HCT116 (cell line): ENCODE measurements at regions not wholly inside any gene's neighbourhood (a gene's known extent, or its start where the extent isn't known, plus 50 kb on each side); places are given as distances from the start of the nearest gene placed in this dataset.

Experiments used
- ATAC-seq: fragments of 200-7000 bp; cut with Tn5 transposase; 2 replicates; pipeline ENCODE4 v1.9.1; 2020; ENCODE audit warnings: mild to moderate bottlenecking, moderate library complexity
- BruUV-seq: library from RNA; stranded (reverse); fragments of 400-500 nt; replicated peaks from 2 replicates; lab custom pipeline; 2021; lab: Mats Ljungman, UMichigan
- CTCF ChIA-PET: fragments of 300-600 bp; sonication (Branson Sonifier 250); formaldehyde crosslinking; loops from one replicate; lab custom pipeline; 2021; ENCODE audit warnings: antibody characterized with exemption; lab: Charles Lee
- POLR2A ChIA-PET: fragments of 300-600, 350-600 bp; sonication (Branson Sonifier 250); formaldehyde crosslinking; loops from one replicate; lab custom pipeline; 2021; ENCODE audit warnings: antibody characterized with exemption; lab: Charles Lee
- RAD21 ChIA-PET, 2 experiments: fragments of 300-600 bp; sonication (Branson Sonifier 250); formaldehyde crosslinking; loops; one replicate each; lab custom pipeline; 2023; ENCODE audit warnings: low total read pairs in 2 of 2; ENCODE audit not compliant: uncharacterized antibody in 2 of 2, unreplicated experiment in 2 of 2, low non-redundant PET in 1 of 2; lab: Charles Lee
- DNase-seq: peaks from one replicate; pipeline ENCODE4 v3.0.0-alpha.2; 2010; ENCODE audit warnings: low read depth, low spot score
- H2AFZ ChIP-seq: fragments of 200-600 bp; shearing (Covaris generic), sonication (generic); 2 replicates; pipeline ENCODE4 v1.6.1; 2017; ENCODE audit warnings: low read depth, mixed run types, mixed read lengths, antibody characterized with exemption, low read length; ENCODE audit not compliant: poor library complexity, severe bottlenecking
- H3K27ac ChIP-seq: 2 replicates; pipeline ENCODE4 v1.5.1; 2012; ENCODE audit warnings: low read depth, low read length
- H3K27me3 ChIP-seq: fragments of 200-600 bp; sonication (generic); 2 replicates; pipeline ENCODE4 v1.6.1; 2016; ENCODE audit warnings: mixed run types, low read length, mixed read lengths; ENCODE audit not compliant: insufficient read depth
- H3K36me3 ChIP-seq, 2 experiments: fragments of 200-500 bp in 1 of 2; fragments of 200-600 bp in 1 of 2; sonication (Bioruptor generic) in 1 of 2; sonication (generic) in 1 of 2; 2 replicates each; pipeline versions ENCODE4 v1.5.1 to v1.6.1; 2014 to 2016; ENCODE audit warnings: low read length in 2 of 2, inconsistent platforms in 1 of 2, mixed read lengths in 1 of 2, mixed run types in 1 of 2; ENCODE audit not compliant: insufficient read depth in 2 of 2, control insufficient read depth in 1 of 2
- H3K4me1 ChIP-seq, 2 experiments: fragments of 200-600 bp in 1 of 2; sonication (generic) in 1 of 2; 2 replicates each; pipeline versions ENCODE4 v1.5.1 to v1.6.1; 2012 to 2017; ENCODE audit warnings: low read length in 2 of 2, inconsistent platforms in 1 of 2, mild to moderate bottlenecking in 1 of 2, mixed read lengths in 1 of 2, mixed run types in 1 of 2, moderate library complexity in 1 of 2; ENCODE audit not compliant: insufficient read depth in 2 of 2, control insufficient read depth in 1 of 2
- H3K4me2 ChIP-seq: fragments of 200-600 bp; sonication (generic); 2 replicates; pipeline ENCODE4 v1.6.1; 2017; ENCODE audit warnings: mixed run types, low read length, mixed read lengths
- H3K4me3 ChIP-seq, 2 experiments: fragments of 200-600 bp in 1 of 2; sonication (generic) in 1 of 2; replicated peaks in 1 of 2; 2 replicates each; pipeline ENCODE4 v1.5.1; 2011 to 2016; ENCODE audit warnings: low read length in 2 of 2, control low read depth in 1 of 2, low read depth in 1 of 2, mild to moderate bottlenecking in 1 of 2, mixed read lengths in 1 of 2, mixed run types in 1 of 2
- H3K79me2 ChIP-seq: fragments of 200-600 bp; sonication (generic); 2 replicates; pipeline ENCODE4 v1.6.1; 2017; ENCODE audit warnings: mild to moderate bottlenecking, mixed run types, low read length, moderate library complexity, mixed read lengths; ENCODE audit not compliant: insufficient read depth
- H3K9ac ChIP-seq: fragments of 200-600 bp; sonication (generic); 2 replicates; pipeline ENCODE4 v1.6.1; 2016; ENCODE audit warnings: low read length, mixed read lengths
- H3K9me2 ChIP-seq: fragments of 200-600 bp; sonication (generic), shearing (Covaris generic); 2 replicates; pipeline ENCODE4 v1.6.1; 2017; ENCODE audit warnings: mixed run types, mild to moderate bottlenecking, moderate library complexity; ENCODE audit not compliant: insufficient read depth
- H3K9me3 ChIP-seq, 2 experiments: fragments of 200-500 bp in 1 of 2; fragments of 200-600 bp in 1 of 2; sonication (Bioruptor generic) in 1 of 2; sonication (generic) in 1 of 2; 2 replicates each; pipeline ENCODE4 v1.6.1; 2014 to 2017; ENCODE audit warnings: low read length in 2 of 2, mixed read lengths in 2 of 2, inconsistent platforms in 1 of 2, low read depth in 1 of 2, mild to moderate bottlenecking in 1 of 2, mixed run types in 1 of 2, moderate library complexity in 1 of 2; ENCODE audit not compliant: control insufficient read depth in 1 of 2, insufficient read depth in 1 of 2
- H4K20me1 ChIP-seq: fragments of 200-600 bp; sonication (generic), shearing (Covaris generic); 2 replicates; pipeline ENCODE4 v1.6.1; 2017; ENCODE audit warnings: mixed run types, mild to moderate bottlenecking, moderate library complexity; ENCODE audit not compliant: insufficient read depth
- CBX3 ChIP-seq: IDR thresholded peaks from 2 replicates; pipeline ENCODE4 v1.6.1; 2012; ENCODE audit warnings: low read depth
- EGR1 ChIP-seq: IDR thresholded peaks from 2 replicates; pipeline ENCODE4 v1.6.1; 2012; ENCODE audit warnings: low read depth
- ELF1 ChIP-seq: IDR thresholded peaks from 2 replicates; pipeline ENCODE4 v1.6.1; 2012; ENCODE audit warnings: low read depth, borderline replicate concordance
- EZH2 ChIP-seq: fragments of 200-600 bp; sonication (generic); IDR thresholded peaks from 2 replicates; pipeline ENCODE4 v1.6.1; 2017; ENCODE audit warnings: antibody characterized with exemption, mixed run types
- FOSL1 ChIP-seq: IDR thresholded peaks from 2 replicates; pipeline ENCODE4 v1.6.1; 2012; ENCODE audit warnings: low read depth
- JUND ChIP-seq: IDR thresholded peaks from 2 replicates; pipeline ENCODE4 v1.6.1; 2012
- POLR2A ChIP-seq: IDR thresholded peaks from 2 replicates; pipeline ENCODE4 v1.7.0; 2011; ENCODE audit warnings: borderline replicate concordance; ENCODE audit not compliant: insufficient read depth, insufficient read length; ENCODE audit errors: extremely low read depth
- RAD21 ChIP-seq: IDR thresholded peaks from 2 replicates; pipeline ENCODE4 v1.6.1; 2012; ENCODE audit warnings: low read depth, mild to moderate bottlenecking
- SP1 ChIP-seq: IDR thresholded peaks from 2 replicates; pipeline ENCODE4 v1.6.1; 2012; ENCODE audit warnings: low read depth
- SRF ChIP-seq: IDR thresholded peaks from 2 replicates; pipeline ENCODE4 v1.6.1; 2012; ENCODE audit warnings: low read depth
- ZFX ChIP-seq: fragments of 450-650 bp; IDR thresholded peaks from 2 replicates; pipeline ENCODE4 v1.6.1; 2017
- ZNF274 ChIP-seq: fragments of 200-500 bp; sonication (Bioruptor generic); IDR thresholded peaks from 2 replicates; pipeline ENCODE4 v1.6.1; 2014; ENCODE audit warnings: mild to moderate bottlenecking, low read depth, low read length, inconsistent platforms
- intact Hi-C: fragments of 100-400 bp; cut with micrococcal nuclease; formaldehyde crosslinking; loops from 2 replicates; pipeline ENCODE4 v1.10.0; 2022
- TF ChIP-seq, protein P1 (sequence below): IDR thresholded peaks from 2 replicates; pipeline ENCODE4 v1.6.1; 2012
- TF ChIP-seq, protein P2 (sequence below), 3 experiments: fragments of 200-600 bp in 1 of 3; sonication (generic) in 1 of 3; IDR thresholded peaks in 2 of 3; conservative IDR thresholded peaks in 1 of 3; 2 replicates each; pipeline ENCODE4 v1.5.1; 2012 to 2017; ENCODE audit warnings: low read depth in 2 of 3, low read length in 2 of 3, antibody characterized with exemption in 1 of 3, borderline replicate concordance in 1 of 3, control low read depth in 1 of 3, mild to moderate bottlenecking in 1 of 3, mixed read lengths in 1 of 3, mixed run types in 1 of 3, moderate library complexity in 1 of 3; ENCODE audit not compliant: insufficient read depth in 1 of 3
- TF ChIP-seq, protein P3 (sequence below): IDR thresholded peaks from 2 replicates; pipeline ENCODE4 v1.6.1; 2011; ENCODE audit warnings: mild to moderate bottlenecking, low read length, moderate library complexity; ENCODE audit not compliant: insufficient replicate concordance; ENCODE audit errors: extremely low read depth
- TF ChIP-seq, protein P4 (sequence below): IDR thresholded peaks from 2 replicates; pipeline ENCODE4 v1.6.1; 2012

DNA sequence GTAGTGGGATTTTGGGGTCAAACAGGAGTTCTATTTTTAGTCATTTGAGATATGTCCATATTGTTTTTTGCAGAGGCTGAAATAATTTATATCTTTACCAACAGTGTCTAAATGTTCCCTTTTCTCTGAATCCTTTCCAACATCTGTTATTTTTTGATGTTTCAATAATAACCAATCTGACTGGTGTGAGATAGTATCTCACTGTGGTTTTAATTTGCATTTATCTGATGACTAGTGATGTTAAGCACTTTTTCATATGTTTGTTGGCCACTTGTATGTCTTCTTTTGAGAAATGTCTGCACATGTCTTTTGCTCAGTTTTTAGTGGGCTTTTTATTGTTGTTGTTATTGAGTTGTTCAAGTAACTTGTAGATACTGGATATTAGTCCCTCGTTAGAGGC, 1325.0 kb downstream of the BRINP3 start:
- POLR2A ChIA-PET: no interaction called here
- H3K4me3 ChIP-seq: no peak overlapping the region
- no TSS peak for BruUV-seq

More for the DNA sequence above, 1325.0 kb downstream of the BRINP3 start:
- Histone ChIP-seq H3K36me3 (no peaks in the 10 kb centered on the region), H3K4me1 (no peaks in the 10 kb centered on the region), H3K9me2 (no peaks in the 10 kb centered on the region), H3K27me3 (no peaks in the 10 kb centered on the region), H3K9ac (no peak overlapping the region), H3K9me3 (no peaks in the 10 kb centered on the region), H3K4me2 (no peak overlapping the region), H3K79me2 (no peaks in the 10 kb centered on the region), H3K27ac (no peak overlapping the region), H4K20me1 (no peaks in the 10 kb centered on the region)
- ChIA-PET CTCF (no interaction called here), RAD21 (no interaction called here)
- intact Hi-C loops: no loop called here
- DNase-seq (no peak), ATAC-seq (no peak)
- TF ChIP-seq RAD21 (no peak), CBX3 (no peak), JUND (no peak), EZH2 (no peak), EGR1 (no peak), ZNF274 (no peak), ZFX (no peak), ELF1 (no peak), SRF (no peak), FOSL1 (no peak), POLR2A (no peak), SP1 (no peak)
- TF ChIP-seq, protein P1, sequence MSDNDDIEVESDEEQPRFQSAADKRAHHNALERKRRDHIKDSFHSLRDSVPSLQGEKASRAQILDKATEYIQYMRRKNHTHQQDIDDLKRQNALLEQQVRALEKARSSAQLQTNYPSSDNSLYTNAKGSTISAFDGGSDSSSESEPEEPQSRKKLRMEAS: no peak
- TF ChIP-seq, protein P2, sequence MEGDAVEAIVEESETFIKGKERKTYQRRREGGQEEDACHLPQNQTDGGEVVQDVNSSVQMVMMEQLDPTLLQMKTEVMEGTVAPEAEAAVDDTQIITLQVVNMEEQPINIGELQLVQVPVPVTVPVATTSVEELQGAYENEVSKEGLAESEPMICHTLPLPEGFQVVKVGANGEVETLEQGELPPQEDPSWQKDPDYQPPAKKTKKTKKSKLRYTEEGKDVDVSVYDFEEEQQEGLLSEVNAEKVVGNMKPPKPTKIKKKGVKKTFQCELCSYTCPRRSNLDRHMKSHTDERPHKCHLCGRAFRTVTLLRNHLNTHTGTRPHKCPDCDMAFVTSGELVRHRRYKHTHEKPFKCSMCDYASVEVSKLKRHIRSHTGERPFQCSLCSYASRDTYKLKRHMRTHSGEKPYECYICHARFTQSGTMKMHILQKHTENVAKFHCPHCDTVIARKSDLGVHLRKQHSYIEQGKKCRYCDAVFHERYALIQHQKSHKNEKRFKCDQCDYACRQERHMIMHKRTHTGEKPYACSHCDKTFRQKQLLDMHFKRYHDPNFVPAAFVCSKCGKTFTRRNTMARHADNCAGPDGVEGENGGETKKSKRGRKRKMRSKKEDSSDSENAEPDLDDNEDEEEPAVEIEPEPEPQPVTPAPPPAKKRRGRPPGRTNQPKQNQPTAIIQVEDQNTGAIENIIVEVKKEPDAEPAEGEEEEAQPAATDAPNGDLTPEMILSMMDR (IDR thresholded peaks at IDR 0.05 in 2 of 3, conservative IDR thresholded peaks at IDR 0.05 in 1 of 3; ENCODE audit: borderline replicate concordance in 1 of 3, insufficient read depth in 1 of 3, low read depth in 2 of 3, low read length in 2 of 3): no peak
- TF ChIP-seq, protein P3, sequence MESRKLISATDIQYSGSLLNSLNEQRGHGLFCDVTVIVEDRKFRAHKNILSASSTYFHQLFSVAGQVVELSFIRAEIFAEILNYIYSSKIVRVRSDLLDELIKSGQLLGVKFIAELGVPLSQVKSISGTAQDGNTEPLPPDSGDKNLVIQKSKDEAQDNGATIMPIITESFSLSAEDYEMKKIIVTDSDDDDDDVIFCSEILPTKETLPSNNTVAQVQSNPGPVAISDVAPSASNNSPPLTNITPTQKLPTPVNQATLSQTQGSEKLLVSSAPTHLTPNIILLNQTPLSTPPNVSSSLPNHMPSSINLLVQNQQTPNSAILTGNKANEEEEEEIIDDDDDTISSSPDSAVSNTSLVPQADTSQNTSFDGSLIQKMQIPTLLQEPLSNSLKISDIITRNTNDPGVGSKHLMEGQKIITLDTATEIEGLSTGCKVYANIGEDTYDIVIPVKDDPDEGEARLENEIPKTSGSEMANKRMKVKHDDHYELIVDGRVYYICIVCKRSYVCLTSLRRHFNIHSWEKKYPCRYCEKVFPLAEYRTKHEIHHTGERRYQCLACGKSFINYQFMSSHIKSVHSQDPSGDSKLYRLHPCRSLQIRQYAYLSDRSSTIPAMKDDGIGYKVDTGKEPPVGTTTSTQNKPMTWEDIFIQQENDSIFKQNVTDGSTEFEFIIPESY: no peak
- TF ChIP-seq, protein P4, sequence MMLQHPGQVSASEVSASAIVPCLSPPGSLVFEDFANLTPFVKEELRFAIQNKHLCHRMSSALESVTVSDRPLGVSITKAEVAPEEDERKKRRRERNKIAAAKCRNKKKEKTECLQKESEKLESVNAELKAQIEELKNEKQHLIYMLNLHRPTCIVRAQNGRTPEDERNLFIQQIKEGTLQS: no peak
- TF ChIP-seq, all 23 proteins: peak for 0
- H2AFZ ChIP-seq: no peak overlapping the region
